ENCODE measurements at regions not wholly inside any gene's neighbourhood (a gene's known extent, or its start where the extent isn't known, plus 50 kb on each side); places are given as distances from the start of the nearest gene placed in this dataset.

- TF ChIP-seq POLR2AphosphoS5 (IDR thresholded peaks at IDR 0.05; ENCODE audit: insufficient read depth, low read depth, low read length) = no peak
- no peak for TF ChIP-seq POLR2A (IDR thresholded peaks at IDR 0.05; ENCODE audit: low read depth, low read length)
- no peak for TF ChIP-seq CTCF (IDR thresholded peaks at IDR 0.05; ENCODE audit: extremely low read depth in 1 of 2, insufficient read depth in 1 of 2, low read depth in 1 of 2, low read length in 2 of 2)
- no peak for TF ChIP-seq MAX (IDR thresholded peaks at IDR 0.05; ENCODE audit: insufficient read depth, insufficient read length)
- no peak for TF ChIP-seq EZH2 (IDR thresholded peaks at IDR 0.05; ENCODE audit: borderline replicate concordance, low read depth, low read length, severe bottlenecking)
- TF ChIP-seq JUN (IDR thresholded peaks at IDR 0.05; ENCODE audit: borderline replicate concordance, insufficient read depth, insufficient read length, low read depth) = no peak
- TF ChIP-seq MYC (IDR thresholded peaks at IDR 0.05; ENCODE audit: low read depth, low read length) = no peak
- TF ChIP-seq GATA2 (IDR thresholded peaks at IDR 0.05; ENCODE audit: insufficient read depth, insufficient read length, low read depth, low read length) = no peak
Measured at GRCh38 chr5:111927191-111927590, 170.2 kb upstream of the NREP start.
